Caco-2 (cell line): ENCODE measurements at regions not wholly inside any gene's neighbourhood (a gene's known extent, or its start where the extent isn't known, plus 50 kb on each side); places are given as distances from the start of the nearest gene placed in this dataset.

ENCODE experiments used
- BruUV-seq: library from RNA; stranded (reverse); fragments of 400-500 nt; replicated peaks from 2 replicates; lab custom pipeline; 2021; lab: Mats Ljungman, UMichigan
- CTCF ChIA-PET: fragments of 300-600 bp; sonication (Branson Sonifier 250); formaldehyde crosslinking; loops from one replicate; lab custom pipeline; 2022; ENCODE audit warnings: antibody characterized with exemption; lab: Charles Lee
- POLR2A ChIA-PET: fragments of 300-600 bp; sonication (Branson Sonifier 250); formaldehyde crosslinking; loops from one replicate; lab custom pipeline; 2022; ENCODE audit warnings: antibody characterized with exemption; lab: Charles Lee
- DNase-seq, 2 experiments: peaks; one replicate each; pipeline versions ENCODE4 v3.0.0 to v3.0.0-alpha.2; 2020 to 2022
- H3K27me3 ChIP-seq: replicated peaks from 2 replicates; pipeline ENCODE4 v1.6.0; 2011; ENCODE audit warnings: low read length; ENCODE audit not compliant: control insufficient read depth, insufficient read depth
- H3K36me3 ChIP-seq: 2 replicates; pipeline ENCODE4 v1.5.1; 2011; ENCODE audit warnings: low read length; ENCODE audit not compliant: control insufficient read depth, insufficient read depth
- H3K4me1 ChIP-seq: fragments of 250-450 bp; sonication (Bioruptor Pico); 2 replicates; pipeline ENCODE4 v1.5.1; 2020; ENCODE audit warnings: mild to moderate bottlenecking
- H3K4me3 ChIP-seq: 2 replicates; pipeline ENCODE4 v1.5.1; 2011; ENCODE audit warnings: low read depth, mild to moderate bottlenecking, control low read depth, low read length
- H3K9me3 ChIP-seq: fragments of 250-450 bp; sonication (Bioruptor Pico); 2 replicates; pipeline ENCODE4 v1.5.1; 2020; ENCODE audit warnings: mild to moderate bottlenecking, moderate library complexity
- H3K27ac Mint-ChIP-seq: one replicate; pipeline ENCODE4 v1.8.0; 2022; ENCODE audit warnings: mixed read lengths; ENCODE audit not compliant: unreplicated experiment
- H3K27me3 Mint-ChIP-seq: one replicate; pipeline ENCODE4 v1.8.0; 2022; ENCODE audit warnings: mixed read lengths; ENCODE audit not compliant: insufficient read depth, unreplicated experiment
- H3K36me3 Mint-ChIP-seq: one replicate; pipeline ENCODE4 v1.8.0; 2022; ENCODE audit warnings: mild to moderate bottlenecking, mixed read lengths; ENCODE audit not compliant: insufficient read depth, unreplicated experiment
- H3K4me1 Mint-ChIP-seq: one replicate; pipeline ENCODE4 v1.8.0; 2022; ENCODE audit warnings: low read depth, mixed read lengths; ENCODE audit not compliant: unreplicated experiment
- H3K4me3 Mint-ChIP-seq: one replicate; pipeline ENCODE4 v1.8.0; 2022; ENCODE audit warnings: mild to moderate bottlenecking, moderate library complexity, mixed read lengths; ENCODE audit not compliant: unreplicated experiment
- H3K9me3 Mint-ChIP-seq: one replicate; pipeline ENCODE4 v1.8.0; 2022; ENCODE audit warnings: mixed read lengths; ENCODE audit not compliant: unreplicated experiment
- intact Hi-C: fragments of 100-400 bp; cut with micrococcal nuclease; formaldehyde crosslinking; loops from one replicate; pipeline ENCODE4 v1.10.0; 2022; ENCODE audit not compliant: unreplicated experiment
- TF ChIP-seq, protein P1 (sequence below), 2 experiments: fragments of 200-600 bp in 1 of 2; IDR thresholded peaks; 1 replicate in 1 of 2; 2 replicates in 1 of 2; pipeline versions ENCODE4 v1.5.1 to v1.8.0; 2011 to 2022; ENCODE audit warnings: antibody characterized with exemption in 1 of 2, control low read depth in 1 of 2, inconsistent platforms in 1 of 2, low read depth in 1 of 2, low read length in 1 of 2, mild to moderate bottlenecking in 1 of 2, moderate library complexity in 1 of 2; ENCODE audit not compliant: insufficient read depth in 1 of 2, severe bottlenecking in 1 of 2, unreplicated experiment in 1 of 2

DNA sequence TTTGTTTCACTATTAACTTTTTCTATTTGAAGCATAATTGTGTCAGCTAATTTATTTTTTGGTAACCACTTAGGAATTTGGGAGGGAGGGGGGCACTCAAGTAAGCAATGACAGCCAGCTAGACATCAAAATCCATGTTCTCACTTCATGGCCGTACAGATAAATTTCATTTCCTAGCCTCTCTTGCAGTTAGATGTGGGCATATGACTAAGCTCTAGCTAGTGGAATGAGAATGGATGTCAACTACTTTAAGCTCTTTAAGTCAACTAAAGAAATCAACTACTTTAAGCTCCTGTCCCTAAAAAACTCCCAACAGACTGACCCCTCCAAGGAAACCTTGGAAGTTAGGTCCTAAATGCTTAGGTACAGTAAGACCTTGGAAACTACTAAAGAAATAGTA lies 92.0 kb downstream of the KCNRG start:
- Histone ChIP-seq H3K9me3 (no peaks in the 10 kb centered on the region), H3K36me3 (no peaks in the 10 kb centered on the region), H3K4me1 (peaks cover 4% of the 10 kb centered on the region; the same call in 1 of the 2 replicates), H3K4me3 (no peak overlapping the region), H3K27me3 (no peaks in the 10 kb centered on the region)
- Mint-ChIP-seq H3K27me3 (no peaks in the 10 kb centered on the region), H3K36me3 (no peaks in the 10 kb centered on the region), H3K4me3 (no peak overlapping the region), H3K4me1 (peaks cover 13% of the 10 kb centered on the region), H3K27ac (no peak overlapping the region), H3K9me3 (no peaks in the 10 kb centered on the region)
- TF ChIP-seq, protein P1, sequence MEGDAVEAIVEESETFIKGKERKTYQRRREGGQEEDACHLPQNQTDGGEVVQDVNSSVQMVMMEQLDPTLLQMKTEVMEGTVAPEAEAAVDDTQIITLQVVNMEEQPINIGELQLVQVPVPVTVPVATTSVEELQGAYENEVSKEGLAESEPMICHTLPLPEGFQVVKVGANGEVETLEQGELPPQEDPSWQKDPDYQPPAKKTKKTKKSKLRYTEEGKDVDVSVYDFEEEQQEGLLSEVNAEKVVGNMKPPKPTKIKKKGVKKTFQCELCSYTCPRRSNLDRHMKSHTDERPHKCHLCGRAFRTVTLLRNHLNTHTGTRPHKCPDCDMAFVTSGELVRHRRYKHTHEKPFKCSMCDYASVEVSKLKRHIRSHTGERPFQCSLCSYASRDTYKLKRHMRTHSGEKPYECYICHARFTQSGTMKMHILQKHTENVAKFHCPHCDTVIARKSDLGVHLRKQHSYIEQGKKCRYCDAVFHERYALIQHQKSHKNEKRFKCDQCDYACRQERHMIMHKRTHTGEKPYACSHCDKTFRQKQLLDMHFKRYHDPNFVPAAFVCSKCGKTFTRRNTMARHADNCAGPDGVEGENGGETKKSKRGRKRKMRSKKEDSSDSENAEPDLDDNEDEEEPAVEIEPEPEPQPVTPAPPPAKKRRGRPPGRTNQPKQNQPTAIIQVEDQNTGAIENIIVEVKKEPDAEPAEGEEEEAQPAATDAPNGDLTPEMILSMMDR (IDR thresholded peaks at IDR 0.05; ENCODE audit: insufficient read depth in 1 of 2, low read depth in 1 of 2, low read length in 1 of 2, severe bottlenecking in 1 of 2, unreplicated experiment in 1 of 2): no peak
- intact Hi-C loops: no loop called here
- ChIA-PET CTCF (no interaction called here), POLR2A (interaction anchor here (0.9 kb wide), 1 partner anchor 31 kb away, joined by 7 read pairs; no protein-coding TSS in a partner anchor)
- no TSS peak for BruUV-seq
- no peak for DNase-seq

DNA sequence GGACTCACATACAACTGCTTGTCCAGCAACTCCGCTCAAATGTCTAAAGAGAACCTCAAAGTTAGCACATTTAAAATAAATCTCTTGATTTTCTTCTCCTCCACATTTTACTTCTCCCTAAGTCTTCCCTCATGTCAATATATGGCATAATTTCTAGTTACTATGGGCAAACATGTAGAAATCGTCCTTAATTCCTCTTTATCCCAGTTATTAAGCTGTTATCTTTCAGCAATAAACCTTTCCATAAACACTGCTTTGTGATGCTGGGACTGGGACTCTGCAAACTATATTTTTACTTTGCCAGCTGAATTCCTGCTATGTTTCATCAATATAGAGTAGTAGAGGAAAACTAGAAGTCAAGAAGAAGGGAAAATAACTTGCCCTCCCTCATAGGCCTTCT lies 99.7 kb downstream of the KCNRG start:
- no peak for DNase-seq
- CTCF ChIA-PET: no interaction called here

DNA sequence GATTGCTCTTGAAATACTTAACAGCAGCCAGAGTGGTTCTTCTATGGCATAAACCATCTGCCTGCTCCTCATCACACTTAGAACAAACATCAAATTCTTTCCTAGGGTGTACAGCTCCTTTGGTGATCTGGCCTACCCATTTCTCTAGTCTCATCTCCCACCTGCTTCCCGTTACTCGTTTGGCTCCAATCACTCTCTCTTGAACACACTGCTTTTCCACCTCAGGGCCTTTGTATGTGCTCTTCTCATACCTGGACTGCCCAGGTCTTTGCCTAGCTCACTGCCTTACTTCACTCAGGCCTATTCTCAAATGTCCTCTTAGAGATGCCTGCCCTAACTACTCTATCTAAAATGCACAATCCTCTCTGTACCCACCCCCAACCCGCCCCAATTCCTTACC lies 100.5 kb downstream of the KCNRG start:
- no peak overlapping the region for H3K4me3 ChIP-seq
- H3K36me3 ChIP-seq: peaks cover 2% of the 10 kb centered on the region; the same call in 1 of the 2 replicates
- POLR2A ChIA-PET: interaction anchor here (0.6 kb wide), 1 partner anchor 33 kb away, joined by 3 read pairs; no protein-coding TSS in a partner anchor
- intact Hi-C loops: no loop called here
- CTCF ChIA-PET: interaction anchor here (0.6 kb wide), 2 partner anchors 11 to 117 kb away, joined by 3 read pairs; no protein-coding TSS in a partner anchor
- no peaks in the 10 kb centered on the region for H3K9me3 ChIP-seq
- peaks cover 3% of the 10 kb centered on the region for H3K36me3 Mint-ChIP-seq
- H3K27me3 Mint-ChIP-seq: no peaks in the 10 kb centered on the region
- TF ChIP-seq, protein P1 (IDR thresholded peaks at IDR 0.05; ENCODE audit: insufficient read depth in 1 of 2, low read depth in 1 of 2, low read length in 1 of 2, severe bottlenecking in 1 of 2, unreplicated experiment in 1 of 2): no peak
- H3K4me1 Mint-ChIP-seq: no peaks in the 10 kb centered on the region
- no peak for DNase-seq
- H3K4me3 Mint-ChIP-seq: no peak overlapping the region
- H3K27ac Mint-ChIP-seq: no peak overlapping the region
- H3K27me3 ChIP-seq: no peaks in the 10 kb centered on the region
- H3K9me3 Mint-ChIP-seq: no peaks in the 10 kb centered on the region
- BruUV-seq: no TSS peak
- H3K4me1 ChIP-seq: no peaks in the 10 kb centered on the region

More for the DNA sequence above, 99.7 kb downstream of the KCNRG start:
- H3K9me3 ChIP-seq: no peaks in the 10 kb centered on the region
- H3K27me3 Mint-ChIP-seq: no peaks in the 10 kb centered on the region
- intact Hi-C loops: no loop called here
- no peak overlapping the region for H3K4me3 Mint-ChIP-seq
- H3K9me3 Mint-ChIP-seq: no peaks in the 10 kb centered on the region
- no peaks in the 10 kb centered on the region for H3K27me3 ChIP-seq
- no TSS peak for BruUV-seq
- TF ChIP-seq, protein P1 (IDR thresholded peaks at IDR 0.05; ENCODE audit: insufficient read depth in 1 of 2, low read depth in 1 of 2, low read length in 1 of 2, severe bottlenecking in 1 of 2, unreplicated experiment in 1 of 2): no peak
- H3K4me1 ChIP-seq: no peaks in the 10 kb centered on the region
- POLR2A ChIA-PET: no interaction called here
- H3K27ac Mint-ChIP-seq: no peak overlapping the region
- H3K36me3 Mint-ChIP-seq: no peaks in the 10 kb centered on the region
- H3K4me3 ChIP-seq: no peak overlapping the region
- H3K4me1 Mint-ChIP-seq: no peaks in the 10 kb centered on the region
- peaks cover 2% of the 10 kb centered on the region; the same call in 1 of the 2 replicates for H3K36me3 ChIP-seq
